GM21723 (cell line): ENCODE measurements at regions not wholly inside any gene's neighbourhood (a gene's known extent, or its start where the extent isn't known, plus 50 kb on each side); places are given as distances from the start of the nearest gene placed in this dataset.

Experiments used
- ATAC-seq: cut with Tn5 transposase; IDR thresholded peaks from one replicate; pipeline ENCODE4 v1.9.1; 2021; ENCODE audit warnings: mild to moderate bottlenecking, moderate library complexity; ENCODE audit not compliant: unreplicated experiment

- ATAC-seq: no peak
Measured at GRCh38 chr6:126147291-126147815, 161.0 kb downstream of the TRMT11 start.

- no peak for ATAC-seq
Measured at GRCh38 chr6:126148853-126149252, 162.5 kb downstream of the TRMT11 start.

- no peak for ATAC-seq
Measured at GRCh38 chr6:126152372-126152745, 166.0 kb downstream of the TRMT11 start.

- ATAC-seq: no peak
Measured at GRCh38 chr6:126153661-126154060, 167.3 kb downstream of the TRMT11 start.

GRCh38 chr6:126156973-126157372, 170.6 kb downstream of the TRMT11 start:
- ATAC-seq: peak; percentile 76

GRCh38 chr6:126167726-126168125, 172.2 kb upstream of the CENPW start:
- no peak for ATAC-seq

GRCh38 chr6:126170433-126170832, 169.5 kb upstream of the CENPW start:
- no peak for ATAC-seq

- peak; percentile 84 for ATAC-seq
Measured at GRCh38 chr6:126170978-126171382, 168.9 kb upstream of the CENPW start.

- no peak for ATAC-seq
Measured at GRCh38 chr6:126172131-126172530, 167.8 kb upstream of the CENPW start.

GRCh38 chr6:126173265-126173664, 166.7 kb upstream of the CENPW start:
- no peak for ATAC-seq

- ATAC-seq: no peak
Measured at GRCh38 chr6:126174697-126175096, 165.2 kb upstream of the CENPW start.

GRCh38 chr6:126175251-126175650, 164.7 kb upstream of the CENPW start:
- ATAC-seq: no peak

GRCh38 chr6:126176282-126176681, 163.6 kb upstream of the CENPW start:
- peak; percentile 43 for ATAC-seq

GRCh38 chr6:126180585-126180984, 159.3 kb upstream of the CENPW start:
- ATAC-seq: no peak

- ATAC-seq: no peak
Measured at GRCh38 chr6:126181173-126181741, 158.7 kb upstream of the CENPW start.

- no peak for ATAC-seq
Measured at GRCh38 chr6:126181890-126182289, 158.0 kb upstream of the CENPW start.

GRCh38 chr6:126182650-126183311, 157.1 kb upstream of the CENPW start:
- peak; percentile 46 for ATAC-seq

GRCh38 chr6:126185774-126186173, 154.1 kb upstream of the CENPW start:
- no peak for ATAC-seq

- no peak for ATAC-seq
Measured at GRCh38 chr6:126188279-126188909, 151.5 kb upstream of the CENPW start.

GRCh38 chr6:126195625-126196236, 144.2 kb upstream of the CENPW start:
- no peak for ATAC-seq

GRCh38 chr6:126198631-126199030, 141.3 kb upstream of the CENPW start:
- ATAC-seq: no peak

- ATAC-seq: no peak
Measured at GRCh38 chr6:126199466-126199865, 140.4 kb upstream of the CENPW start.
